ENCODE measurements at regions not wholly inside any gene's neighbourhood (a gene's known extent, or its start where the extent isn't known, plus 50 kb on each side); places are given as distances from the start of the nearest gene placed in this dataset.
A peak's percentile ranks its signal among the peaks of the same experiment; 100 is the strongest.

- Histone ChIP-seq H3K9me2 (replicated peaks; ENCODE audit: low read length) (no peaks in the 10 kb centered on the region), H3K27me3 (ENCODE audit: low read length) (no peaks in the 10 kb centered on the region), H3K4me2 (ENCODE audit: low read length) (no peak overlapping the region), H3K4me1 (ENCODE audit: insufficient read depth, low read length) (no peaks in the 10 kb centered on the region), H3K27ac (ENCODE audit: low read length) (no peak overlapping the region), H3K9ac (ENCODE audit: low read length) (no peak overlapping the region), H3F3A (ENCODE audit: low read length, unreplicated experiment) (no peaks in the 10 kb centered on the region), H3K9me3 (ENCODE audit: low read length) (peaks cover 6% of the 10 kb centered on the region; the same call in 1 of the 2 replicates), H3K79me2 (ENCODE audit: low read length) (no peaks in the 10 kb centered on the region), H2AFZ (ENCODE audit: low read length) (no peak overlapping the region), H3K36me3 (ENCODE audit: low read depth, low read length) (no peaks in the 10 kb centered on the region), H3K4me3 (ENCODE audit: low read length) (no peak overlapping the region), H4K20me1 (ENCODE audit: low read length) (no peaks in the 10 kb centered on the region)
- no peak for DNase-seq
- intact Hi-C loops (cut with micrococcal nuclease): no loop called here
- CTCF ChIA-PET: no interaction called here
- no peak for TF ChIP-seq CTCF (conservative IDR thresholded peaks at IDR 0.05; ENCODE audit: low read depth, low read length)
- TF ChIP-seq EZH2 (IDR thresholded peaks at IDR 0.05; ENCODE audit: low read length, unreplicated experiment): no peak
- TF ChIP-seq EZH2phosphoT487 (IDR thresholded peaks at IDR 0.05; ENCODE audit: borderline replicate concordance, low read length): no peak
- POLR2A ChIA-PET (ENCODE audit: unreplicated experiment): no interaction called here
- no peak for ATAC-seq
- no TSS peak for BruUV-seq (replicated peaks)
Measured at GRCh38 chr10:56012101-56012500, 349.0 kb downstream of the ZWINT start.

DNA sequence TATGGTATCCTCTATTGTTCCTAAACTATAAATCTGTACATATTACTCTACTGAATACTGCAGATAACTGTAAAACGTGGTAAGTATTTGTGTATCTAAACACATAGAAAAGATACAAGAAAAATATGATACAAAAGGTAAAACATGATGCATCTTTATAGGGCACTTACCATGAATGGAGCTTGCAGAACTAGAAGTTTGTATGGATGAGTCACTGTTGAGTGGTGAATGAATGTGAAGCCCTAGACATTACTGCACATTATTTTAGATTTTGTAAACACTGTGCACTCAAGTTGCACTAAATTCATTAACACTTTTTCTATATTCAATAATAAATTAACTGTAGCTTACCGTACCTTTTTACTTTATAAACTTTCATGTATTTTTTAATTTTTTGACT is 357.5 kb downstream of the ZWINT start:
- DNase-seq: peak; percentile 38
- POLR2A ChIA-PET (ENCODE audit: unreplicated experiment): no interaction called here
- CTCF ChIA-PET: no interaction called here
- H3K4me1 ChIP-seq (ENCODE audit: insufficient read depth, low read length): no peaks in the 10 kb centered on the region
- H4K20me1 ChIP-seq (ENCODE audit: low read length): no peaks in the 10 kb centered on the region
- no TSS peak for BruUV-seq (replicated peaks)
- no peak overlapping the region for H3K27ac ChIP-seq (ENCODE audit: low read length)
- TF ChIP-seq CTCF (conservative IDR thresholded peaks at IDR 0.05; ENCODE audit: low read depth, low read length): no peak
- no peak for TF ChIP-seq EZH2phosphoT487 (IDR thresholded peaks at IDR 0.05; ENCODE audit: borderline replicate concordance, low read length)
- TF ChIP-seq EZH2 (IDR thresholded peaks at IDR 0.05; ENCODE audit: low read length, unreplicated experiment): no peak
- H3F3A ChIP-seq (ENCODE audit: low read length, unreplicated experiment): no peaks in the 10 kb centered on the region
- no peaks in the 10 kb centered on the region for H3K9me2 ChIP-seq (replicated peaks; ENCODE audit: low read length)
- no peak overlapping the region for H3K4me3 ChIP-seq (ENCODE audit: low read length)
- intact Hi-C loops (cut with micrococcal nuclease): no loop called here
- no peak overlapping the region for H2AFZ ChIP-seq (ENCODE audit: low read length)
- no peaks in the 10 kb centered on the region for H3K27me3 ChIP-seq (ENCODE audit: low read length)
- no peak overlapping the region for H3K4me2 ChIP-seq (ENCODE audit: low read length)
- no peaks in the 10 kb centered on the region for H3K9me3 ChIP-seq (ENCODE audit: low read length)
- no peak overlapping the region for H3K9ac ChIP-seq (ENCODE audit: low read length)
- no peaks in the 10 kb centered on the region for H3K36me3 ChIP-seq (ENCODE audit: low read depth, low read length)
- peak; percentile 96 for ATAC-seq
- H3K79me2 ChIP-seq (ENCODE audit: low read length): no peaks in the 10 kb centered on the region

DNA sequence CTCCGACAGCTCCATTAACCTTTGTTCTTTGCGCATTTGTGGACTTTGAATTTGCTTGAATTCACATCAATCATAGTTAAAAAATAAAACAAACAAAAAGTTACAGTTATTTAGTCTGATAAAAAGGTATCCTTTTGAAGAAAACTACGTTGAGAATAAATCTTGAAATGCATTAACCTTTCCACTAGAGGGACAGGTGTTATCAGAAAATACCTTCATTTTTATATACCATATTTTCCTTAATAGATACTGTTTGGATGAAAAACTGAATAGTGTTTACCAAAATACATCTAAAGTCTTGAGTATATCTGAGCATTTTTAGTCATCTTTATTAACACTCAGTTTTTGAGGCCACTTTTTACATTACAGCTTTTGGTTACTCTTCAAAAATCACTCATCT is 371.9 kb downstream of the ZWINT start:
- POLR2A ChIA-PET (ENCODE audit: unreplicated experiment): no interaction called here
- H3K4me1 ChIP-seq (ENCODE audit: insufficient read depth, low read length): no peaks in the 10 kb centered on the region
- no peaks in the 10 kb centered on the region for H3K36me3 ChIP-seq (ENCODE audit: low read depth, low read length)
- ATAC-seq (peak; percentile 33; the same call in 1 of the 2 replicates), DNase-seq (peak; percentile 32)
- H3F3A ChIP-seq (ENCODE audit: low read length, unreplicated experiment): no peaks in the 10 kb centered on the region
- intact Hi-C loops (cut with micrococcal nuclease): loop anchor here (1.0 to 2.0 kb wide), 2 partner anchors 127 to 460 kb away; no protein-coding TSS in a partner anchor
- no peaks in the 10 kb centered on the region for H3K79me2 ChIP-seq (ENCODE audit: low read length)
- H3K9ac ChIP-seq (ENCODE audit: low read length): no peak overlapping the region
- H4K20me1 ChIP-seq (ENCODE audit: low read length): no peaks in the 10 kb centered on the region
- no peaks in the 10 kb centered on the region for H3K9me3 ChIP-seq (ENCODE audit: low read length)
- H3K4me3 ChIP-seq (ENCODE audit: low read length): no peak overlapping the region
- H3K4me2 ChIP-seq (ENCODE audit: low read length): no peak overlapping the region
- BruUV-seq (replicated peaks): no TSS peak
- H3K27ac ChIP-seq (ENCODE audit: low read length): no peak overlapping the region
- TF ChIP-seq CTCF (conservative IDR thresholded peaks at IDR 0.05; ENCODE audit: low read depth, low read length) (peak; percentile 71), EZH2phosphoT487 (IDR thresholded peaks at IDR 0.05; ENCODE audit: borderline replicate concordance, low read length) (no peak)
- H3K9me2 ChIP-seq (replicated peaks; ENCODE audit: low read length): no peaks in the 10 kb centered on the region
- H3K27me3 ChIP-seq (ENCODE audit: low read length): no peaks in the 10 kb centered on the region
- H2AFZ ChIP-seq (ENCODE audit: low read length): no peak overlapping the region
- CTCF ChIA-PET: interaction anchor here (0.7 kb wide), 1 partner anchor 372 kb away, joined by 5 read pairs; the partner anchor contains the start of gene ZWINT
